ENCODE measurements at regions not wholly inside any gene's neighbourhood (a gene's known extent, or its start where the extent isn't known, plus 50 kb on each side); places are given as distances from the start of the nearest gene placed in this dataset.

DNA sequence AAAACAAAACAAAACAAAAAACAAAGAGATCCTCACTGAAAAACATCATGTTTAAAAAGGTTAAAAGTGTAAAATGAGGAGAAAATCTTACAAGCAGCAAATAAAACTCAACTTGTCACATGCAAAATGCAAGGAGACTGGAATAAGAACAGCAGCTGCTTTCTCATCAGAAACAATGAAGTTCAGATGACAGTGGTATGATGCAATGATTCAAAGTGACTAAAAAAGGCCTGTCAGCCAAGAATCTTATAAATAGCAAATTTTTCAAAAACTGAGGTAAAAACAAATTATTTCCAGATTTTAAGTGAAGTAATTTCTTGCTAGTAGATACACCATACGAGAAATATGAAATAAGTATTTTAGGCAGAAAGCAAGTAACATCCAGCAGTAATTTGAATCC, 68.6 kb upstream of the EPHA3 start (continued):
- TF ChIP-seq, protein P1, sequence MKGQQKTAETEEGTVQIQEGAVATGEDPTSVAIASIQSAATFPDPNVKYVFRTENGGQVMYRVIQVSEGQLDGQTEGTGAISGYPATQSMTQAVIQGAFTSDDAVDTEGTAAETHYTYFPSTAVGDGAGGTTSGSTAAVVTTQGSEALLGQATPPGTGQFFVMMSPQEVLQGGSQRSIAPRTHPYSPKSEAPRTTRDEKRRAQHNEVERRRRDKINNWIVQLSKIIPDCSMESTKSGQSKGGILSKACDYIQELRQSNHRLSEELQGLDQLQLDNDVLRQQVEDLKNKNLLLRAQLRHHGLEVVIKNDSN (IDR thresholded peaks at IDR 0.05; ENCODE audit: borderline replicate concordance, low read depth): no peak
- TF ChIP-seq MEF2A (IDR thresholded peaks at IDR 0.05; ENCODE audit: borderline replicate concordance, low read depth) (no peak), FOXJ3 (CRISPR knock-in tag; IDR thresholded peaks at IDR 0.05) (no peak)

DNA sequence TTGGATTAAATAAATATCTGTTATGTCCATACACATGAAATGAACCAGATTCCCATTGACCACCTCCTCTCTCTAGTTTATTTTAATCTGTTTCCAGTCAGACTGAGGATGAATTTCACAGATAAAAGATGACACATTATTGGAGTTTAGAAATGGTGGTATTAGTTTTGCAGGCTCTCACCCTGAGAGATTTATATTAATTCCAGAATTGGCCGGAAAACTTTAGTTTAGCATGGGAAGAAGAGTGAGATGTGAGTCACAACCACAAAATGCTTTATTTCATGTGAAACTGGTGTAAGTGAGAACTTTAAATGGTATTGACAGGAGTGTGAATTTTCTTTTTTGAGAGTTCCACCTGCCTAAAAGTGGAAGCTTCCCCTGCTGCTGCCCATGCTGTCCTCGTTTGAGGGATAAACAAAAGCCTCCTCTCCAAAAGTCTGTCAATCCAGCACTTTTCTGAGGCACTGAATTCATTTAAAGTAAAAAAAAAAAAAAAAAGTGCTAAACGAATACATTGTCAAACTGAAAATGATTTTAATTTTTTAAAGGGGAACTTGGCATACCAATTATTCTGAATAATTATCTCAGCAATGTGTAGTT, 65.1 kb upstream of the EPHA3 start:
- TF ChIP-seq, protein P1 (IDR thresholded peaks at IDR 0.05; ENCODE audit: borderline replicate concordance, low read depth): no peak
- no peak for TF ChIP-seq GABPA (IDR thresholded peaks at IDR 0.05; ENCODE audit: low read depth)
- TF ChIP-seq, protein P2, sequence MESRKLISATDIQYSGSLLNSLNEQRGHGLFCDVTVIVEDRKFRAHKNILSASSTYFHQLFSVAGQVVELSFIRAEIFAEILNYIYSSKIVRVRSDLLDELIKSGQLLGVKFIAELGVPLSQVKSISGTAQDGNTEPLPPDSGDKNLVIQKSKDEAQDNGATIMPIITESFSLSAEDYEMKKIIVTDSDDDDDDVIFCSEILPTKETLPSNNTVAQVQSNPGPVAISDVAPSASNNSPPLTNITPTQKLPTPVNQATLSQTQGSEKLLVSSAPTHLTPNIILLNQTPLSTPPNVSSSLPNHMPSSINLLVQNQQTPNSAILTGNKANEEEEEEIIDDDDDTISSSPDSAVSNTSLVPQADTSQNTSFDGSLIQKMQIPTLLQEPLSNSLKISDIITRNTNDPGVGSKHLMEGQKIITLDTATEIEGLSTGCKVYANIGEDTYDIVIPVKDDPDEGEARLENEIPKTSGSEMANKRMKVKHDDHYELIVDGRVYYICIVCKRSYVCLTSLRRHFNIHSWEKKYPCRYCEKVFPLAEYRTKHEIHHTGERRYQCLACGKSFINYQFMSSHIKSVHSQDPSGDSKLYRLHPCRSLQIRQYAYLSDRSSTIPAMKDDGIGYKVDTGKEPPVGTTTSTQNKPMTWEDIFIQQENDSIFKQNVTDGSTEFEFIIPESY (IDR thresholded peaks at IDR 0.05; ENCODE audit: borderline replicate concordance, low read depth): no peak
- TF ChIP-seq, protein P3, sequence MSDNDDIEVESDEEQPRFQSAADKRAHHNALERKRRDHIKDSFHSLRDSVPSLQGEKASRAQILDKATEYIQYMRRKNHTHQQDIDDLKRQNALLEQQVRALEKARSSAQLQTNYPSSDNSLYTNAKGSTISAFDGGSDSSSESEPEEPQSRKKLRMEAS (IDR thresholded peaks at IDR 0.05; ENCODE audit: low read depth): no peak
- TF ChIP-seq RXRA (IDR thresholded peaks at IDR 0.05; ENCODE audit: borderline replicate concordance, low read depth): no peak
- TF ChIP-seq FOXM1 (IDR thresholded peaks at IDR 0.05; ENCODE audit: low read depth): no peak
- TF ChIP-seq GATA2 (CRISPR knock-in tag; IDR thresholded peaks at IDR 0.05): no peak
- TF ChIP-seq ELF1 (IDR thresholded peaks at IDR 0.05): no peak
- no peak for TF ChIP-seq RFX5 (IDR thresholded peaks at IDR 0.05; ENCODE audit: low read length)
- TF ChIP-seq MEF2A (IDR thresholded peaks at IDR 0.05; ENCODE audit: borderline replicate concordance, low read depth): no peak
- TF ChIP-seq NRF1 (IDR thresholded peaks at IDR 0.05; ENCODE audit: low read depth, low read length): no peak
- TF ChIP-seq FOSL2 (IDR thresholded peaks at IDR 0.05; ENCODE audit: borderline replicate concordance, low read depth): no peak
- CTCF ChIA-PET: no interaction called here
- Histone ChIP-seq H3K4me1 (ENCODE audit: control insufficient read depth in 1 of 2, insufficient read depth in 2 of 2, low read depth in 1 of 2, low read length in 1 of 2) (no peaks in the 10 kb centered on the region), H3K9ac (no peak overlapping the region), H3K4me2 (no peak overlapping the region), H3F3A (replicated peaks; ENCODE audit: insufficient read depth) (no peaks in the 10 kb centered on the region), H3K27me3 (ENCODE audit: insufficient read depth) (no peaks in the 10 kb centered on the region), H3K9me2 (no peaks in the 10 kb centered on the region), H3K79me2 (ENCODE audit: insufficient read depth) (no peaks in the 10 kb centered on the region), H2AFZ (ENCODE audit: low read depth) (no peak overlapping the region), H4K20me1 (ENCODE audit: insufficient read depth) (no peaks in the 10 kb centered on the region), H3K4me3 (ENCODE audit: low read depth in 2 of 2, low read length in 1 of 2) (no peak overlapping the region), H3K27ac (ENCODE audit: low read depth in 2 of 2, low read length in 1 of 2) (no peak overlapping the region), H3K9me3 (no peaks in the 10 kb centered on the region), H3K36me3 (replicated peaks in 1 of 2; ENCODE audit: control insufficient read depth in 1 of 2, insufficient read depth in 2 of 2, low read length in 1 of 2) (no peaks in the 10 kb centered on the region)
- POLR2A ChIA-PET: no interaction called here
- WGBS (ENCODE audit: low lambda C conversion rate): 16% methylated on average over 3 of the region's 3 CpGs
- DNase-seq: no peak
